ENCODE measurements at regions not wholly inside any gene's neighbourhood (a gene's known extent, or its start where the extent isn't known, plus 50 kb on each side); places are given as distances from the start of the nearest gene placed in this dataset.

DNA sequence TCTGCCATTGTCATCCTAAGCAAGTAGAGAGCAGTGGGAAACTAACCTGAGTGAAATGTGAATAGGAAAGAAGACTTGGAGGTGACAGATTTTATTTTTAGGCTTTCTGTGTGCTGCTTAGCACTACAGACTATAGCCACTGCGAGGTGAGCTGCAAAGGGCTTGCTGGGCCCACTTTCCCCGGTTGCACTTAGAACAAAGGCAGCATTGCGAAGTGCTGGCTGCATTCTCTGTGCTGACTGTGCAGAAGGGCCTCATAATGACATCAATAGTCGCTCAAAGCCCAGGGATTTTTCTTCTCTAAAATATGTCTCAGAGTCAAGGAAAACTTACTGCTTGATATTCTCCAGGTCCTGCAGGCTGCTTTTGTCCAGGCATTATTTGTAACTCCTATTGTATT lies 592.1 kb downstream of the TDRD15 start:
- H3K9ac ChIP-seq (ENCODE audit: low read depth in 2 of 2, low read length in 2 of 2), result no peak overlapping the region
- DNase-seq, result no peak
- intact Hi-C loops (cut with DNase I), result no loop called here
- no peak overlapping the region for H3K27ac ChIP-seq
- TF ChIP-seq, protein P1, sequence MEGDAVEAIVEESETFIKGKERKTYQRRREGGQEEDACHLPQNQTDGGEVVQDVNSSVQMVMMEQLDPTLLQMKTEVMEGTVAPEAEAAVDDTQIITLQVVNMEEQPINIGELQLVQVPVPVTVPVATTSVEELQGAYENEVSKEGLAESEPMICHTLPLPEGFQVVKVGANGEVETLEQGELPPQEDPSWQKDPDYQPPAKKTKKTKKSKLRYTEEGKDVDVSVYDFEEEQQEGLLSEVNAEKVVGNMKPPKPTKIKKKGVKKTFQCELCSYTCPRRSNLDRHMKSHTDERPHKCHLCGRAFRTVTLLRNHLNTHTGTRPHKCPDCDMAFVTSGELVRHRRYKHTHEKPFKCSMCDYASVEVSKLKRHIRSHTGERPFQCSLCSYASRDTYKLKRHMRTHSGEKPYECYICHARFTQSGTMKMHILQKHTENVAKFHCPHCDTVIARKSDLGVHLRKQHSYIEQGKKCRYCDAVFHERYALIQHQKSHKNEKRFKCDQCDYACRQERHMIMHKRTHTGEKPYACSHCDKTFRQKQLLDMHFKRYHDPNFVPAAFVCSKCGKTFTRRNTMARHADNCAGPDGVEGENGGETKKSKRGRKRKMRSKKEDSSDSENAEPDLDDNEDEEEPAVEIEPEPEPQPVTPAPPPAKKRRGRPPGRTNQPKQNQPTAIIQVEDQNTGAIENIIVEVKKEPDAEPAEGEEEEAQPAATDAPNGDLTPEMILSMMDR (IDR thresholded peaks at IDR 0.05), result no peak
- no peaks in the 10 kb centered on the region for H3K4me1 ChIP-seq
- H3K9me3 ChIP-seq, result no peaks in the 10 kb centered on the region
- H3K27me3 ChIP-seq, result no peaks in the 10 kb centered on the region
- no peaks in the 10 kb centered on the region for H3K36me3 ChIP-seq
- H3K4me3 ChIP-seq, result no peak overlapping the region

DNA sequence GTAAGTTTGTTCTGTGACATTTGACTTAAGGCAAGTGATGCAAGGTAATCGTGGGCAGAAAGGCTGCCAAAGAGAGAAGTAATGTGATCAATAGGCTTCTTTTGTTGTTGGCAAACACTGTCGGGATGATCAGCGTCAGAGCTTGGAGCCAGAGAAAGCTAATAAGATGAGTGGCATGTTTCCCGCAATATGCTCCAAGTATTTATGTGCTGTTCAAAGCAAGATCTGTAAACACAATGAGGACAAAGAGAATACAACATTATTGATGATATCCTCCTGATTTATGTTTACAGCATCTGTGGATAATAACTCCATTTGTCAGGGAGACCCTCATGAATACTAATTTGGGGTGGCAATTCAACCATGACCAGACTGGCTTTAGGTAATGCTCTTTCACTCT lies 603.3 kb downstream of the TDRD15 start:
- Histone ChIP-seq H3K4me1 (no peaks in the 10 kb centered on the region), H3K9me3 (no peaks in the 10 kb centered on the region), H3K9ac (ENCODE audit: low read depth in 2 of 2, low read length in 2 of 2) (no peak overlapping the region), H3K4me3 (no peak overlapping the region), H3K27me3 (no peaks in the 10 kb centered on the region), H3K27ac (no peak overlapping the region), H3K36me3 (no peaks in the 10 kb centered on the region)
- TF ChIP-seq, protein P1 (IDR thresholded peaks at IDR 0.05), result no peak
- no peak for DNase-seq
- intact Hi-C loops (cut with DNase I), result no loop called here

DNA sequence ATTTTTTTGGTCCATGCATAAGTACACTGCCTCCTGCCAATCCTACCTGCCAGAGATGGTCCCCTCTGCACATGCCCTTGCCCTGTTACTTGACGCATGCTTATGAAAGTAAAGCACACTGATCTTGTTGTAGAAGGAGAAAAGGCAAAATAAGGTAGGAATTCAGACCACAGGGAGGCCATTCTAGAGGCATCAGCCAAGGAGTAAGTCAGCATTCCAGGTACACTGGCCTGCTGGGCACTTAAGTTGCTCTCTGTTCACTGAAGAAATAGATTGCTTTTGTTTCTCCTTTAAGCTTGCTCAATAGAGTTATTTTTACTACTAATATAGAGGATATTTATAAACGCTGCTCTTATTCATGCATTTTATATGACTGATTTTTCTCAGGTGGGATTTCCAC lies 604.4 kb downstream of the TDRD15 start:
- intact Hi-C loops (cut with DNase I), result no loop called here
- Histone ChIP-seq H3K4me1 (no peaks in the 10 kb centered on the region), H3K9me3 (no peaks in the 10 kb centered on the region), H3K4me3 (no peak overlapping the region), H3K27ac (no peak overlapping the region), H3K36me3 (no peaks in the 10 kb centered on the region), H3K27me3 (no peaks in the 10 kb centered on the region), H3K9ac (ENCODE audit: low read depth in 2 of 2, low read length in 2 of 2) (no peak overlapping the region)
- TF ChIP-seq, protein P1 (IDR thresholded peaks at IDR 0.05), result no peak
- no peak for DNase-seq

DNA sequence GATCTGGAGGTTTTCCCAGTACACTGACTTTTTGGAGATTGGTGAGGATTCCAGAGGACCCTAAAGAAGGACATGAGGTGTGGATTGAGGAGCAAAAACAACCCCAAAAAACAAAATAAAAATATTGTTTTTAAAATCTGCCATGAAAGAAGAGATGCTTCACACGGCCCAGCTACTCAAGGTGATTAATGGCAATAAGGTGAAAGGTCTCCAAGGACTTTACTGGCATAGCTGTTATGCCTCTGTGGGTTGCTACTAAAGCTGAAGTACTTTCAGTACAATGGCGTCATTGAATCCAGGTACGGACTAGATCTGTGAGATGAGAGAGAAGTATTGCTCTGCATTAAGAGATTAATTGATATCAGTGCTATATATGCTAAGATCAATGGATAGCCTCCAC lies 606.4 kb downstream of the TDRD15 start:
- H3K27me3 ChIP-seq, result no peaks in the 10 kb centered on the region
- TF ChIP-seq, protein P1 (IDR thresholded peaks at IDR 0.05), result no peak
- no peaks in the 10 kb centered on the region for H3K4me1 ChIP-seq
- intact Hi-C loops (cut with DNase I), result no loop called here
- H3K9ac ChIP-seq (ENCODE audit: low read depth in 2 of 2, low read length in 2 of 2), result no peak overlapping the region
- H3K36me3 ChIP-seq, result no peaks in the 10 kb centered on the region
- no peak for DNase-seq
- no peak overlapping the region for H3K4me3 ChIP-seq
- no peaks in the 10 kb centered on the region for H3K9me3 ChIP-seq
- H3K27ac ChIP-seq, result no peak overlapping the region

DNA sequence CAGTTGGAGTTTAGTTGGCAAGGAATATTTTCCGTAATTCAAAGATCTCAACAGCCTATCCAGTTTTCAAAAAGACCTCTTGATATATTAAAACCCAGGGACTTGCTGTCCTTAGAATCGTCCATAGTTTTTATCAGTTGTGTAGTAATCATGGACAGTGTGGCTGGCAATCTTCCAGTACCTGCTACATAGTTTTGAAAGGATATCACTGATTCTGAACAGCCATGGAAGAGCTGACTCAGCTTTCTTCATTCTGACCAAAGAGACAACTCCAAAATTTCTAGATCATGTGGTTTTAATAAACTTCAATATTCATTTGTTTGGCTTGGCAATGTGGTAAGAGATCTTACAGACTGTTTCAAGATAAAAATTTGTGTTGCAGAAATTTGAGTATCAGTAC lies 616.7 kb downstream of the TDRD15 start:
- intact Hi-C loops (cut with DNase I), result no loop called here
- Histone ChIP-seq H3K9ac (ENCODE audit: low read depth in 2 of 2, low read length in 2 of 2) (no peak overlapping the region), H3K36me3 (no peaks in the 10 kb centered on the region), H3K27me3 (no peaks in the 10 kb centered on the region), H3K9me3 (no peaks in the 10 kb centered on the region), H3K27ac (no peak overlapping the region), H3K4me3 (no peak overlapping the region), H3K4me1 (no peaks in the 10 kb centered on the region)
- DNase-seq, result no peak
- TF ChIP-seq, protein P1 (IDR thresholded peaks at IDR 0.05), result no peak

DNA sequence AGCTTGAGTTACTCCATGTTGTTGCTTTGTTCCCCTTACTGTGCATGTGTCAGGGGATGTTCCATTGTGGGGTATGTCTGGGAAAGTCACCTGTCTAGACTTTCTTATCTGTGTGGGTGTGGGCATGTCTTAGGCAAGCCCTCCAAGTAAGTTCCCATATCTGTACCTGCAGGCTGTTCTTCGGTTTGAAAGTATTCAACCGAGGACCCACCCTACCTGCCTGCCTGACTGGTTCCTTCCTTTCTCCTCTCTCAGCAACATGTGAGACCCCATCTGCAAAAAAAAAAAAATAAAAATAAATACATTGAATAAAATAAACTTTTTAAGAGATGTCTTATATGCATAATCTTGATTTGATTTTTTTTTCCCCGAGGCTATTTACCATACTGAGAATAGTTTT lies 622.7 kb downstream of the TDRD15 start:
- Histone ChIP-seq H3K4me3 (no peak overlapping the region), H3K9ac (ENCODE audit: low read depth in 2 of 2, low read length in 2 of 2) (no peak overlapping the region), H3K27me3 (no peaks in the 10 kb centered on the region), H3K36me3 (no peaks in the 10 kb centered on the region), H3K9me3 (no peaks in the 10 kb centered on the region), H3K27ac (no peak overlapping the region), H3K4me1 (no peaks in the 10 kb centered on the region)
- no peak for DNase-seq
- TF ChIP-seq, protein P1 (IDR thresholded peaks at IDR 0.05), result no peak
- intact Hi-C loops (cut with DNase I), result no loop called here

Measured in colonic mucosa (tissue), 4 donors.